GM12891 (cell line): ENCODE measurements at regions not wholly inside any gene's neighbourhood (a gene's known extent, or its start where the extent isn't known, plus 50 kb on each side); places are given as distances from the start of the nearest gene placed in this dataset.
"Not testable (repeated sequence)": the region's sequence is repeated elsewhere in the genome, so short reads cannot be mapped to it uniquely, and the experiment has no call there.

Source experiments
- POLR2A ChIP-seq: IDR thresholded peaks from 2 replicates; pipeline ENCODE4 v1.6.1; 2011; ENCODE audit warnings: low read depth, low read length, control low read depth
- POLR2AphosphoS5 ChIP-seq: IDR thresholded peaks from 2 replicates; pipeline ENCODE4 v1.6.1; 2011; ENCODE audit warnings: low read depth, low read length, control low read depth
- SPI1 ChIP-seq: IDR thresholded peaks from 2 replicates; pipeline ENCODE4 v1.6.1; 2011; ENCODE audit warnings: low read depth, low read length, control low read depth
- TAF1 ChIP-seq: IDR thresholded peaks from 2 replicates; pipeline ENCODE4 v1.6.1; 2011; ENCODE audit warnings: low read depth, low read length, control low read depth

DNA sequence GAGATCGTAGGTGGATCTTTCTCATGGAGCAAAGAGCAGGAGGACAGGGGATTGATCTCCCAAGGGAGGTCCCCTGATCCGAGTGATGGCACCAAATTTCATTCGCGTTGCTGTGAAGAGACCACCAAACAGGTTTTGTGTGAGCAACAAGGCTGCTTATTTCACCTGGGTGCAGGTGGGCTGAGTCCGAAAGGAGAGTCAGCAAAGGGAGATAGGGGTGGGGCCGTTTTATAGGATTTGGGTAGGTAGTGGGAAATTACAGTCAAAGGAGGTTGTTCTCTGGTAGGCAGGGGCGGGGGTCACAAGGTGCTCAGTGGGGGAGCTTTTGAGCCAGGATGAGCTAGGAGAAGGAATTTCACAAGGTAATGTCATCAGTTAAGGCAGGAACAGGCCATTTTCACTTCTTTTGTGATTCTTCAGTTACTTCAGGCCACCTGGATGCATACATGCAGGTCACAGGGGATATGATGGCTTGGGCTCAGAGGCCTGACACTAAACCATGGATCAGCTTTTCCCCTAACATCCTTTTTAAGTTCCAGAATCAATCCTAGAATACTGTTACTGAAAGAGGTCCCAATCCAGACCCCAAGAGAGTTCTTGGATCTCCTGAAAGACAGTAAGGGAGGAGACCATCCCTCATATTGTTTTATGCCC, 110.6 kb upstream of the PPM1J start:
- TF ChIP-seq POLR2A, TAF1, POLR2AphosphoS5, SPI1: not testable (repeated sequence)
